HEK293 (cell line): ENCODE measurements at regions not wholly inside any gene's neighbourhood (a gene's known extent, or its start where the extent isn't known, plus 50 kb on each side); places are given as distances from the start of the nearest gene placed in this dataset.

Experiments
- INSM2 ChIP-seq: fragments of 450-650 bp; formaldehyde crosslinking; IDR thresholded peaks from 2 replicates; pipeline ENCODE4 v1.5.1; 2016; ENCODE audit warnings: missing biosample characterization, missing genetic modification characterization
- KLF17 ChIP-seq: fragments of 450-650 bp; formaldehyde crosslinking; IDR thresholded peaks from 2 replicates; pipeline ENCODE4 v1.5.1; 2016; ENCODE audit warnings: missing biosample characterization, missing genetic modification characterization
- PRDM10 ChIP-seq: fragments of 450-650 bp; formaldehyde crosslinking; IDR thresholded peaks from 2 replicates; pipeline ENCODE4 v1.5.1; 2016; ENCODE audit warnings: missing biosample characterization, missing genetic modification characterization
- SETDB1 ChIP-seq: IDR thresholded peaks from one replicate; pipeline ENCODE4 v1.6.1; 2017; ENCODE audit warnings: mild to moderate bottlenecking, low read length, moderate library complexity, mixed read lengths; ENCODE audit not compliant: insufficient read length
- ZBTB20 ChIP-seq: fragments of 450-650 bp; formaldehyde crosslinking; IDR thresholded peaks from 2 replicates; pipeline ENCODE4 v1.5.1; 2016; ENCODE audit warnings: missing biosample characterization, missing genetic modification characterization
- ZBTB21 ChIP-seq: fragments of 450-650 bp; formaldehyde crosslinking; IDR thresholded peaks from 2 replicates; pipeline ENCODE4 v1.5.1; 2017; ENCODE audit warnings: missing biosample characterization, missing genetic modification characterization
- ZFP69B ChIP-seq: fragments of 450-650 bp; formaldehyde crosslinking; IDR thresholded peaks from 2 replicates; pipeline ENCODE4 v1.5.1; 2016; ENCODE audit warnings: missing biosample characterization, missing genetic modification characterization
- ZNF184 ChIP-seq: fragments of 450-650 bp; IDR thresholded peaks from 2 replicates; pipeline ENCODE4 v1.5.1; 2018; ENCODE audit warnings: missing biosample characterization, mild to moderate bottlenecking, missing genetic modification characterization
- ZNF37A ChIP-seq: fragments of 450-650 bp; IDR thresholded peaks from 2 replicates; pipeline ENCODE4 v1.5.1; 2018; ENCODE audit warnings: missing biosample characterization, missing genetic modification characterization
- ZNF518A ChIP-seq: fragments of 450-650 bp; formaldehyde crosslinking; conservative IDR thresholded peaks from 2 replicates; pipeline ENCODE4 v1.5.1; 2016; ENCODE audit warnings: low read depth, missing biosample characterization, missing genetic modification characterization
- ZNF600 ChIP-seq: fragments of 450-650 bp; formaldehyde crosslinking; IDR thresholded peaks from 2 replicates; pipeline ENCODE4 v1.5.1; 2016; ENCODE audit warnings: missing biosample characterization, missing genetic modification characterization
- ZNF629 ChIP-seq: fragments of 450-650 bp; formaldehyde crosslinking; IDR thresholded peaks from 2 replicates; pipeline ENCODE4 v1.5.1; 2017; ENCODE audit warnings: missing biosample characterization, missing genetic modification characterization
- ZNF692 ChIP-seq: fragments of 450-650 bp; formaldehyde crosslinking; IDR thresholded peaks from 2 replicates; pipeline ENCODE4 v1.5.1; 2016; ENCODE audit warnings: missing biosample characterization, missing genetic modification characterization

GRCh38 chr3:23650371-23651140, 155.2 kb upstream of the UBE2E1 start (continued):
- TF ChIP-seq PRDM10 (tag by site-specific recombination): peak; percentile 76
- TF ChIP-seq ZNF184 (tag by site-specific recombination): peak; percentile 60; the same call in 1 of the 2 replicates
- no peak for TF ChIP-seq SETDB1
- peak; percentile 85 for TF ChIP-seq ZBTB20
- no peak for TF ChIP-seq ZNF37A
- TF ChIP-seq ZNF518A (tag by site-specific recombination): peak; percentile 31; the same call in 1 of the 2 replicates
- peak; percentile 84 for TF ChIP-seq ZNF629
- TF ChIP-seq KLF17 (tag by site-specific recombination): 0 out of 2 replicates have a peak, but pooled peaks have one; percentile 20
- peak; percentile 37; the same call in 1 of the 2 replicates for TF ChIP-seq ZBTB21 (tag by site-specific recombination)
- peak; percentile 55; the same call in 1 of the 2 replicates for TF ChIP-seq ZNF692
- peak; percentile 46; the same call in 1 of the 2 replicates for TF ChIP-seq ZNF600 (tag by site-specific recombination)
- TF ChIP-seq INSM2 (tag by site-specific recombination): 0 out of 2 replicates have a peak, but pooled peaks have one; percentile 21
- TF ChIP-seq ZFP69B (tag by site-specific recombination): peak; percentile 32; the same call in 1 of the 2 replicates
